HCT116 (cell line): ENCODE measurements at regions not wholly inside any gene's neighbourhood (a gene's known extent, or its start where the extent isn't known, plus 50 kb on each side); places are given as distances from the start of the nearest gene placed in this dataset.

Experiments
- ATAC-seq: fragments of 200-7000 bp; cut with Tn5 transposase; 2 replicates; pipeline ENCODE4 v1.9.1; 2020; ENCODE audit warnings: mild to moderate bottlenecking, moderate library complexity
- BruUV-seq: library from RNA; stranded (reverse); fragments of 400-500 nt; replicated peaks from 2 replicates; lab custom pipeline; 2021; lab: Mats Ljungman, UMichigan
- CTCF ChIA-PET: fragments of 300-600 bp; sonication (Branson Sonifier 250); formaldehyde crosslinking; loops from one replicate; lab custom pipeline; 2021; ENCODE audit warnings: antibody characterized with exemption; lab: Charles Lee
- POLR2A ChIA-PET: fragments of 300-600, 350-600 bp; sonication (Branson Sonifier 250); formaldehyde crosslinking; loops from one replicate; lab custom pipeline; 2021; ENCODE audit warnings: antibody characterized with exemption; lab: Charles Lee
- RAD21 ChIA-PET, 2 experiments: fragments of 300-600 bp; sonication (Branson Sonifier 250); formaldehyde crosslinking; loops; one replicate each; lab custom pipeline; 2023; ENCODE audit warnings: low total read pairs in 2 of 2; ENCODE audit not compliant: uncharacterized antibody in 2 of 2, unreplicated experiment in 2 of 2, low non-redundant PET in 1 of 2; lab: Charles Lee
- DNase-seq: peaks from one replicate; pipeline ENCODE4 v3.0.0-alpha.2; 2010; ENCODE audit warnings: low read depth, low spot score
- H2AFZ ChIP-seq: fragments of 200-600 bp; shearing (Covaris generic), sonication (generic); 2 replicates; pipeline ENCODE4 v1.6.1; 2017; ENCODE audit warnings: low read depth, mixed run types, mixed read lengths, antibody characterized with exemption, low read length; ENCODE audit not compliant: poor library complexity, severe bottlenecking
- H3K27ac ChIP-seq: 2 replicates; pipeline ENCODE4 v1.5.1; 2012; ENCODE audit warnings: low read depth, low read length
- H3K27me3 ChIP-seq: fragments of 200-600 bp; sonication (generic); 2 replicates; pipeline ENCODE4 v1.6.1; 2016; ENCODE audit warnings: mixed run types, low read length, mixed read lengths; ENCODE audit not compliant: insufficient read depth
- H3K36me3 ChIP-seq, 2 experiments: fragments of 200-500 bp in 1 of 2; fragments of 200-600 bp in 1 of 2; sonication (Bioruptor generic) in 1 of 2; sonication (generic) in 1 of 2; 2 replicates each; pipeline versions ENCODE4 v1.5.1 to v1.6.1; 2014 to 2016; ENCODE audit warnings: low read length in 2 of 2, inconsistent platforms in 1 of 2, mixed read lengths in 1 of 2, mixed run types in 1 of 2; ENCODE audit not compliant: insufficient read depth in 2 of 2, control insufficient read depth in 1 of 2
- H3K4me1 ChIP-seq, 2 experiments: fragments of 200-600 bp in 1 of 2; sonication (generic) in 1 of 2; 2 replicates each; pipeline versions ENCODE4 v1.5.1 to v1.6.1; 2012 to 2017; ENCODE audit warnings: low read length in 2 of 2, inconsistent platforms in 1 of 2, mild to moderate bottlenecking in 1 of 2, mixed read lengths in 1 of 2, mixed run types in 1 of 2, moderate library complexity in 1 of 2; ENCODE audit not compliant: insufficient read depth in 2 of 2, control insufficient read depth in 1 of 2
- H3K4me2 ChIP-seq: fragments of 200-600 bp; sonication (generic); 2 replicates; pipeline ENCODE4 v1.6.1; 2017; ENCODE audit warnings: mixed run types, low read length, mixed read lengths
- H3K4me3 ChIP-seq, 2 experiments: fragments of 200-600 bp in 1 of 2; sonication (generic) in 1 of 2; replicated peaks in 1 of 2; 2 replicates each; pipeline ENCODE4 v1.5.1; 2011 to 2016; ENCODE audit warnings: low read length in 2 of 2, control low read depth in 1 of 2, low read depth in 1 of 2, mild to moderate bottlenecking in 1 of 2, mixed read lengths in 1 of 2, mixed run types in 1 of 2
- H3K79me2 ChIP-seq: fragments of 200-600 bp; sonication (generic); 2 replicates; pipeline ENCODE4 v1.6.1; 2017; ENCODE audit warnings: mild to moderate bottlenecking, mixed run types, low read length, moderate library complexity, mixed read lengths; ENCODE audit not compliant: insufficient read depth
- H3K9ac ChIP-seq: fragments of 200-600 bp; sonication (generic); 2 replicates; pipeline ENCODE4 v1.6.1; 2016; ENCODE audit warnings: low read length, mixed read lengths
- H3K9me2 ChIP-seq: fragments of 200-600 bp; sonication (generic), shearing (Covaris generic); 2 replicates; pipeline ENCODE4 v1.6.1; 2017; ENCODE audit warnings: mixed run types, mild to moderate bottlenecking, moderate library complexity; ENCODE audit not compliant: insufficient read depth
- H3K9me3 ChIP-seq, 2 experiments: fragments of 200-500 bp in 1 of 2; fragments of 200-600 bp in 1 of 2; sonication (Bioruptor generic) in 1 of 2; sonication (generic) in 1 of 2; 2 replicates each; pipeline ENCODE4 v1.6.1; 2014 to 2017; ENCODE audit warnings: low read length in 2 of 2, mixed read lengths in 2 of 2, inconsistent platforms in 1 of 2, low read depth in 1 of 2, mild to moderate bottlenecking in 1 of 2, mixed run types in 1 of 2, moderate library complexity in 1 of 2; ENCODE audit not compliant: control insufficient read depth in 1 of 2, insufficient read depth in 1 of 2
- H4K20me1 ChIP-seq: fragments of 200-600 bp; sonication (generic), shearing (Covaris generic); 2 replicates; pipeline ENCODE4 v1.6.1; 2017; ENCODE audit warnings: mixed run types, mild to moderate bottlenecking, moderate library complexity; ENCODE audit not compliant: insufficient read depth
- CBX3 ChIP-seq: IDR thresholded peaks from 2 replicates; pipeline ENCODE4 v1.6.1; 2012; ENCODE audit warnings: low read depth
- ELF1 ChIP-seq: IDR thresholded peaks from 2 replicates; pipeline ENCODE4 v1.6.1; 2012; ENCODE audit warnings: low read depth, borderline replicate concordance
- EZH2 ChIP-seq: fragments of 200-600 bp; sonication (generic); IDR thresholded peaks from 2 replicates; pipeline ENCODE4 v1.6.1; 2017; ENCODE audit warnings: antibody characterized with exemption, mixed run types
- EZH2phosphoT487 ChIP-seq: fragments of 200-600 bp; IDR thresholded peaks from 2 replicates; pipeline ENCODE4 v1.6.1; 2018; ENCODE audit warnings: antibody characterized with exemption, borderline replicate concordance
- JUND ChIP-seq: IDR thresholded peaks from 2 replicates; pipeline ENCODE4 v1.6.1; 2012
- POLR2A ChIP-seq: IDR thresholded peaks from 2 replicates; pipeline ENCODE4 v1.7.0; 2011; ENCODE audit warnings: borderline replicate concordance; ENCODE audit not compliant: insufficient read depth, insufficient read length; ENCODE audit errors: extremely low read depth
- REST ChIP-seq: IDR thresholded peaks from 2 replicates; pipeline ENCODE4 v1.6.1; 2012; ENCODE audit warnings: low read depth
- SIN3A ChIP-seq: IDR thresholded peaks from 2 replicates; pipeline ENCODE4 v1.6.1; 2012; ENCODE audit warnings: low read depth
- SRF ChIP-seq: IDR thresholded peaks from 2 replicates; pipeline ENCODE4 v1.6.1; 2012; ENCODE audit warnings: low read depth
- TCF7L2 ChIP-seq: IDR thresholded peaks from 2 replicates; pipeline ENCODE4 v1.7.0; 2011; ENCODE audit warnings: borderline replicate concordance, inconsistent platforms; ENCODE audit not compliant: insufficient read depth, insufficient read length; ENCODE audit errors: extremely low read depth
- ZFX ChIP-seq: fragments of 450-650 bp; IDR thresholded peaks from 2 replicates; pipeline ENCODE4 v1.6.1; 2017
- intact Hi-C: fragments of 100-400 bp; cut with micrococcal nuclease; formaldehyde crosslinking; loops from 2 replicates; pipeline ENCODE4 v1.10.0; 2022
- TF ChIP-seq, protein P1 (sequence below): IDR thresholded peaks from 2 replicates; pipeline ENCODE4 v1.6.1; 2012
- TF ChIP-seq, protein P2 (sequence below), 3 experiments: fragments of 200-600 bp in 1 of 3; sonication (generic) in 1 of 3; IDR thresholded peaks in 2 of 3; conservative IDR thresholded peaks in 1 of 3; 2 replicates each; pipeline ENCODE4 v1.5.1; 2012 to 2017; ENCODE audit warnings: low read depth in 2 of 3, low read length in 2 of 3, antibody characterized with exemption in 1 of 3, borderline replicate concordance in 1 of 3, control low read depth in 1 of 3, mild to moderate bottlenecking in 1 of 3, mixed read lengths in 1 of 3, mixed run types in 1 of 3, moderate library complexity in 1 of 3; ENCODE audit not compliant: insufficient read depth in 1 of 3

DNA sequence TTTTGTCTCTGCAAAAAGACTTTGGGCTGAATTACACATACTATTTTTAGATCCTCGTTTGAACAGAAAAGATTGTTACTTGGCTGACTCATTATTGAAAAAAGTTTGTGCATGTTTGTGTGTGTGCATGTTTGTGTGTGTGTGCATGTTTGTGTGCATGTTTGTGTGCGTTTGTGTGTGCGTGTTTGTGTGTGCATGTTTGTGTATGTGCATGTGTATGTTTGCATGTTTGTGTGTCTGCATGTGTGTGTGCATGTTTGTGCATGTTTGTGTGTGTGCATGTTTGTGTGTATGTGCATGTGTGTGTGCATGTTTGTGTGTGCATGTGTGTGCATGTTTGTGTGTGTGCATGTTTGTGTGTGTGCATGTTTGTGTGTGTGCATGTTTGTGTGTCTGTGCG, 201.1 kb upstream of the FAT1 start:
- H3K4me1 ChIP-seq: peaks cover 40 to 68% of the 10 kb centered on the region in 2 experiments
- no peaks in the 10 kb centered on the region for H3K9me3 ChIP-seq
- peak overlapping the region; percentile 18 for H3K4me2 ChIP-seq
- H3K36me3 ChIP-seq: no peaks in the 10 kb centered on the region
- BruUV-seq: no TSS peak
- H3K27me3 ChIP-seq: no peaks in the 10 kb centered on the region
- no peak overlapping the region; the same call in 1 of the 2 replicates for H3K27ac ChIP-seq
- H4K20me1 ChIP-seq: no peaks in the 10 kb centered on the region
- ChIA-PET POLR2A (no interaction called here), RAD21 (no interaction called here), CTCF (no interaction called here)
- H3K9me2 ChIP-seq: no peaks in the 10 kb centered on the region
- no peak overlapping the region for H3K4me3 ChIP-seq
- TF ChIP-seq POLR2A: no peak
- no peak for TF ChIP-seq JUND
- TF ChIP-seq SRF: no peak
- TF ChIP-seq EZH2phosphoT487: no peak
- TF ChIP-seq CBX3: no peak
- TF ChIP-seq EZH2: no peak
- no peak for TF ChIP-seq TCF7L2
- TF ChIP-seq, protein P1, sequence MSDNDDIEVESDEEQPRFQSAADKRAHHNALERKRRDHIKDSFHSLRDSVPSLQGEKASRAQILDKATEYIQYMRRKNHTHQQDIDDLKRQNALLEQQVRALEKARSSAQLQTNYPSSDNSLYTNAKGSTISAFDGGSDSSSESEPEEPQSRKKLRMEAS: no peak
- no peak for TF ChIP-seq SIN3A
- TF ChIP-seq ELF1: no peak
- TF ChIP-seq REST: no peak
- no peak for TF ChIP-seq ZFX
- TF ChIP-seq, protein P2, sequence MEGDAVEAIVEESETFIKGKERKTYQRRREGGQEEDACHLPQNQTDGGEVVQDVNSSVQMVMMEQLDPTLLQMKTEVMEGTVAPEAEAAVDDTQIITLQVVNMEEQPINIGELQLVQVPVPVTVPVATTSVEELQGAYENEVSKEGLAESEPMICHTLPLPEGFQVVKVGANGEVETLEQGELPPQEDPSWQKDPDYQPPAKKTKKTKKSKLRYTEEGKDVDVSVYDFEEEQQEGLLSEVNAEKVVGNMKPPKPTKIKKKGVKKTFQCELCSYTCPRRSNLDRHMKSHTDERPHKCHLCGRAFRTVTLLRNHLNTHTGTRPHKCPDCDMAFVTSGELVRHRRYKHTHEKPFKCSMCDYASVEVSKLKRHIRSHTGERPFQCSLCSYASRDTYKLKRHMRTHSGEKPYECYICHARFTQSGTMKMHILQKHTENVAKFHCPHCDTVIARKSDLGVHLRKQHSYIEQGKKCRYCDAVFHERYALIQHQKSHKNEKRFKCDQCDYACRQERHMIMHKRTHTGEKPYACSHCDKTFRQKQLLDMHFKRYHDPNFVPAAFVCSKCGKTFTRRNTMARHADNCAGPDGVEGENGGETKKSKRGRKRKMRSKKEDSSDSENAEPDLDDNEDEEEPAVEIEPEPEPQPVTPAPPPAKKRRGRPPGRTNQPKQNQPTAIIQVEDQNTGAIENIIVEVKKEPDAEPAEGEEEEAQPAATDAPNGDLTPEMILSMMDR (IDR thresholded peaks at IDR 0.05 in 2 of 3, conservative IDR thresholded peaks at IDR 0.05 in 1 of 3; ENCODE audit: borderline replicate concordance in 1 of 3, insufficient read depth in 1 of 3, low read depth in 2 of 3, low read length in 2 of 3): no peak
- ATAC-seq (no peak), DNase-seq (no peak)
- intact Hi-C loops: no loop called here
- H3K79me2 ChIP-seq: no peaks in the 10 kb centered on the region
- H2AFZ ChIP-seq: no peak overlapping the region
- H3K9ac ChIP-seq: no peak overlapping the region
